HG03457 (cell line): ENCODE measurements at regions not wholly inside any gene's neighbourhood (a gene's known extent, or its start where the extent isn't known, plus 50 kb on each side); places are given as distances from the start of the nearest gene placed in this dataset.
"Not testable (repeated sequence)": the region's sequence is repeated elsewhere in the genome, so short reads cannot be mapped to it uniquely, and the experiment has no call there.

ENCODE experiments used
- ATAC-seq: cut with Tn5 transposase; IDR thresholded peaks from one replicate; pipeline ENCODE4 v1.9.1; 2021; ENCODE audit warnings: moderate number of reproducible peaks; ENCODE audit not compliant: unreplicated experiment

DNA sequence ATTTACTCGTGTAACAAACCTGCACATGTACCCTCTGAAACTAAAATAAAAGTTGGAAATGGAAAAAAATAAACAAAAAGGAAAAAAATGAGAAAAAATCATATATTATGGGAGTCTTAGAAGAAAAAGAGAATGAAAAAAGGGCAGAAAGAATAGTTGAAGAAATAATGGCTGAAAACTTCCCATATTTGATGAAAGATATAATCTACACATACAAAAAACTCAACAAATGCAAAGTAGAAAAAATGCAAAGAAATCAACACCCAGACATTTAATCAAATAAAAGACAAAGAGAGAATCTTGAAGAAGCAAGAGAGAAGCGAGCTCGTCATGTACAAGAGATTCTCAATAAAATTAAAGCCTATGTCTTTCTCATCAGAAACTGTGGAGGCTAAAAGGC lies 73.8 kb downstream of the SLC25A46 start:
- ATAC-seq: no peak

DNA sequence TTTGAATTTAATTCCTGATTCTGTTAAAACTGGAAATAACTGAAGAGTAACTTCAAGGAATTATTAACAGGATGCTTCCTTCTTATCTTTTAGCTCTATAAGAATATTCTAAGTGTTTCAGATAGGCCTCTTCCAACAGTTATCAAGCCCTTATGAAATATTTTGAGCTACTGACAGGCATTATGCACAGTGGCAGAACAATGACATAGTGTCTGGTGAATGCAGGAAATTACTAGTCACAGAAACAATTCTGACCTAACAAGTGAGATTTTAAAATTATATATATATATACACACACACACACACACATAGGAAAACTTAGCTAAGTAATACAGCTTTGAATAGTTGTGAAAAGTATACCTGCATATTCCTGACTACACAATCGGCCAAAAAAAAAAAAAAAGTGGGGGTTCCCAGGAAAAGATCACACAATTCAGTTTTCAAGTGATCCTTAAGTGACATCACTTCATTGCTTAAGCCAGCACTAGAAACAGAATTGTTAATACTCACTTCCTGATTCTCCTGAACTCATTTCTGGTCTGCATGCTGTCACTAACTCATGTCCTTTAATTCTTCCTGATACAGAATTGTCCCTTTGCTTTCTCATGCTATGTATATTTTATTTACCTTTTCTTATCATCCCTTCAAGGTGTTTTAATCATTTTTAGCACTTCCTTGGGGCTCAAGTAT lies 77.3 kb downstream of the SLC25A46 start:
- no peak for ATAC-seq

DNA sequence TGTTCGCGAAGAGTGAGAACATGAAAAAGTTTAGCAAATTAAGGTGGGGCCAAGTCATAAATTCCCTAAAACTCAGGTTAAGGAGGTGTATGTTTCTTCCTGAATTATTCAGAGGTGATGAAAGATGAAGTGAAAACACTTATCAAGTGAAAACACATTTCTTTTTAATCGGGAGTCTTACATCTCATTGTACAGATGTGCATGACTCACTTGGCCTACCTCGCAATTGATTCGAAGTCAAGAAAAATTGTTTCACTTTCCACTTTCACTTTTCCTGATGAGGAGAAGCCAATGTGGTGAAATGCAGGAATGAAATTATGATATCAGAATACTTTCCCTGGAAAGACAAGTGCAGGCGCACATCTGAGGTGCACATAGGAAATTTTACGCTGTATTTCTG lies 78.7 kb downstream of the SLC25A46 start:
- no peak for ATAC-seq

DNA sequence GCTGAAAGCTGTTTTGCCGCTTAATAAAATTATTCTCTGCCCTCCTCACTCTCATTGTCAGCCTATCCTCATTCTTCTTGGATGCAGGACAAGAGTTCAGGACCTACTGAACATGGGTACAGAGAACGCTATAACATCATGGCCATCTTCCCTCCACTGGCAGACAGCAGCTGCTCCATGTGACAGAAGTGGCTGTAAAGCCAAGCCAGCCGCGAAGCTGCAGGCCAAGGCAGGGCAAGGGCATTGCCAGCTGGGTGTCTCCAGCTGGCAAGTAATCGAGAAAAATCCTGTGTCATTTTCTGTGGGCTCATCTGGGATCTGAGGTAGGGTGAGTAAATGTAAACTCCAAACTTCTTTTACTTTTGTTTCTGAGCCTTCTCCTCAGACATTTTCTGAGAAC lies 84.8 kb downstream of the SLC25A46 start:
- no peak for ATAC-seq

DNA sequence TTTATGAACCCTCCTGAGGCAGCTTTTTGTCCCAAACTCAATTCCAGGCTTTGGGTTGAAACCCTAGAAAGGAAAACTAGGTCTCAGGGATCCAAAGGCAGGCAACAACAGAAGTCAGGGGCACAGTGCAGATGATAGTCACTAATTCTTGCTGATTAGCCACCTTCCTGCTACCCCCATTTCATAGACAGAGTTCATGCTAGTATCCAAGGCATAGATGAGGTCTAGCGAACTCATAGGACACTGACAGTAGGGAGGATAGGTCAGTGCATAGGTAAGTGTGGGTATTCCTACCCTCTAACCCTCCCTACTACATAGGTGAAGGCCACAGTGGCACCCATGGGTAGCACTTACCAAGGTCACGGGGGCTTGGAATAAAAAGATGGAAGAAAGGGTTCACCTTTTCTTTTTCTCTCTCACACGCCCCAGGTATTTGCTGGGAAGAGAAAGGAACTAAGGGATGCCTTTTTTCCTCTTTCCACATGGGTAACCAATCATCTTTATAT lies 86.2 kb downstream of the SLC25A46 start:
- no peak for ATAC-seq

DNA sequence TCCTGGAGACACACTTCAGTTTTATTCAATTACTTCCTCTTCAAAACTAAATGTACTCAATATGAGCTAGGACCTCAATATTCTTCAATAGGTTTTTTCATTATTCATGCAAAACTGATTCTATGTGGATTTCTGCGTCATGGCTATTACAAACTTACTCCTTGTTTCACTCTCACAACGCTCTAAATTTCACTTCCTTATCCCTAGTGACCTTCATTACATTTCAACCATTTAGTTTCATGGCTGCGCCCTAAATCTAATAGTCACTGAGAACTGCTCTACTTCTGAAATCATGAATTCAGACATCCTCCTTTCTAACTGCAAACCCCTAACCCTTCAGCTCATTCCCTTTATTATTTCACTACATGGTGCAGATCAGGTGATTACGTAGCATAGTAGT lies 93.9 kb downstream of the SLC25A46 start:
- no peak for ATAC-seq

DNA sequence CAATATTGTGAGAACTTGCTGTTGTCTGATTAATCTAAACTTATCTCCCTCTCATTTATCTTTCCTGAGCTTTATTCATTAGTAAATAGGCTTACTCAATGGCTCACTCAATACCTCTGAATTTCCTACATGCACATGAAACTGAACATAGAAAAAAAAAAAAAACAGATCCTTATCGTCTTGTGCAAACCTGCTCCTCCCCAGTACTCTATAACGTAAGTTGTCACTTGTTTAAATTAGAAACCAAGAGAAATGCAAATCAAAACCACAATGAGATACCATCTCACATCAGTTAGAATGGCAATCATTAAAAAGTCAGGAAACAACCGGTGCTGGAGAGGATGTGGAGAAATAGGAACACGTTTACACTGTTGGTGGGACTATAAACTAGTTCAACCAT lies 96.1 kb downstream of the SLC25A46 start:
- peak; percentile 52 for ATAC-seq

DNA sequence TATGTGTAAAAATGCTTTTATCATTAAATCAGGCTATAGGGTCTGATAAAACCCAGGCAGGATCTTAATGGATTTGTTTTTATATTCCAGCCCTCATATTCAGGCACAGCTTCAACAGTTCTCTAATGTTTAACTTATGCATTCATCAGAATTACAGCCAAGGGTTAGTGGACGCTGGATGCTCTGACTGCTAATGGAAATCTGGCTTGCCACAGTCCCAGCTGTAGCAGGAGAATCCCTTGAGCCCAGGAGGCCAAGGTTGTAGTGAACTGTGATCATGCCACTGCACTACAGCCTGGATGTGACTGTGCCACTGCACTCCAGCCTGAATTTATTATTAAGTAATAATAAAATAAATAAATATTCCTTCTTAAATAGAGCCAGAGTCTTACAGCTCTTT lies 98.0 kb downstream of the SLC25A46 start:
- no peak for ATAC-seq

DNA sequence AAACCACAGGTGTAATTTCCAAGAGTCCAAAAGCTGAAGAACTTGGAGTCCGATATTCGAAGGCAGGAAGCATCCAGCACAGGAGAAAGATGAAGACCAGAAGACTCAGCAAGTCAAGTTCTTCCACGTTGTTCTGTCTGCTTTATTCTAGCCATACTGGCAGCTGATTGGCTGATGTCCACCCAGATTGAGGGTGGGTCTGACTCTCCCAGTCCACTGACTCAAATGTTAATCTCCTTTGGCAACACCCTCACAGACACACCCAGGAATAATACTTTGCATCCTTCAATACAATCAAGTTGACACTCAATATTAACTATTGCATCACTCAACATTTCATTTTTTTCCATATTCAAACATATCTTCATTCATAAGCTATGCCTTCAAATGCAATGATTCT lies 99.5 kb downstream of the SLC25A46 start:
- not testable (repeated sequence) for ATAC-seq

DNA sequence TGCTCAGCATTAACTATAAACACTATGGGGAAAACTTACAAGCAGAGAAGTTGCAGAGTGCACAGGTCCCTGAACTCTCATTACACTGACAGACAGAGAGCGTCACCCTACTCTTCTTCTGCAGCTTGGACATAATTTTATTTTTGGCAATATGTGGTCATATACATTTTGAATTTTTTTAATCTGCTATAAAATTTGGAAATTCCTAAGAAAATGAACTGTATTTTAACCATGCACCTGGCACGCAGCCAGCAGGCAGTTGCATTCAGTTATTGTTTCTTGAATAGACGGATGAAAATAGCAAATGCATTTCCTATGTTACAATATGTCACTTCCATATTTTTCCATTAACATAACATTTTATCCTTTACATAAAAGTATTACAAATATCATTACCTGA lies 100.2 kb downstream of the SLC25A46 start:
- ATAC-seq: no peak

DNA sequence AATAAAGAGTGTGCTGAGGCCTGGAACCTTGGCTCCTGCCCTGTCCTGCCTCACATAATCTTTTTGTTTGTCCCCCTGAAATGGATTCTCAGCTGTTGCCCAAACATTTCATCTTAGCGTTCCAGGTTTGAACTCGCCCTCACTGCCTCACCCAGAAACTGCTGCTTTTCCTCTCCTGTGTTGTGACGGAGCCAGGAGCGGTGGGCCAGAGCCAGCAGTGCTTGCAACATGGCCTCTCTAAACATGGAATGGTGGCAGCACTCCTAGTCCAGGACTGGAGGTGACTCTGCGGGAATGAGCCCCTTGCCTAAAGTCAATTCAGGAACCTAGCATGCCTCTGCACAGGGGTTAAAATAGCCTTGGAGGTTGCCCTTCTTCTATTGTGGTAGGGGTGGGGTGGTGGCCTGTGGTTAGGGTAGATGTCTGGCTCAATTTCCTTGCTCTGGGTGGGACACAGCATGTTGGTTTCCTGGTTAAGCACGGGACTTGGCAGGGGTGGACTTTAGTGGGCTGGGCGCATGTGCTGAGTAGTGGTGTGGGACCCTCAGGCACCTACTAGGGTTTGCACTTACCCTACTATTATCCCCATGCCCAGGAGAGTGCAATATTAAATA lies 101.6 kb downstream of the SLC25A46 start:
- no peak for ATAC-seq

DNA sequence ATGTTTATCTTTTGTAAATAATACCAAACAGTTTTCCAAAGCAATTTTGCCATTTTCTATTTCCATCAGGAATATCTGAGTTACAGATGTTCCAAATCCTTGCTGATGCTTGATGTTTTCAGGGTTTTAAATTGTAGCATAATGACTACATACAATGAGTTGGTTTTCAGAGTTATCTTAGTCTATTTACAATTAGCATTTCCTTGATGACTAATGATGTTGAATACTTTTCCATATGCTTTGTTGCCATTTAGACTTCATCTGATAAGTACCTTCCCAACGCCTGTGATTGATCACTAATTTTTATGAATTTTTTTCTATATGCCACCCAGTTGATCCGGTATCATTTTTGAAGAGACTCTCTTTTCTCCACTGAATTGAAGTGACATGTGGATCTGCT lies 102.3 kb downstream of the SLC25A46 start:
- ATAC-seq: no peak

DNA sequence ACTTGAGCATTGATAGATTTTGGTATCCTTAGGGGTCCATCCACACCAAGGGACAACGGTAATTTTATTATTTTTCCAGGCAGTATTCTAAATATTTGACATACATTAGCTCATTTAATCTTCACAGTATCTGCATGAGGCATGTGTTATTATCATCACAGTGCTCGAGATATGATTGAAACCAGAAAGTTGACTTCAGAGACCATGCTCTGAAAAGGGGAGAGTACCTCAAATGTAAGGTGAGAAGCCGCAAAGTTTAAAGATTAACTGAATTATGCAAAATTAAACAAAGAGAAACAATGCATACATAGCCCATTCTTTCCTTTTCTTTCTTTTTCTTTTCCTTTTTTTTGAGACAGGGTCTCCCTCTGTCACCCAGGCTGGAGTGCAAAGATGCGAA lies 104.1 kb downstream of the SLC25A46 start:
- ATAC-seq: no peak

DNA sequence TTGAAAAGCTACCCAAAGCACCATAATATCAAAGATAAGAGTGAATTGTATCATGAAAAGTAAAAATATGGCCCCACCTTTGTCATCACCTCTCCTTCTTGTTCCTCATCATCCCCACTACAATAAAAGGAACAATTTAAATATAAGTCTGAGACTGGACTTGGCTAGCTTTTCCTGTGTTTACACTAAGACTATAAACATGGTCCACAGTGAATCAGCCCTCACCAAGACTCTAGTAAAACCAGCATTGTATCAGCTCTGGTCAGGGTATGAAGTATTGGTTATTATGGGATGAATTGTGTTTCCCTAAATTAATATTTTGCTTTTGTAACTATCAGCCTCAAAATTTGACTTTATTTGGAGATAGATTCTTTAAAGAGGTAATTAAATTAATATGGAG lies 105.4 kb downstream of the SLC25A46 start:
- ATAC-seq: no peak

DNA sequence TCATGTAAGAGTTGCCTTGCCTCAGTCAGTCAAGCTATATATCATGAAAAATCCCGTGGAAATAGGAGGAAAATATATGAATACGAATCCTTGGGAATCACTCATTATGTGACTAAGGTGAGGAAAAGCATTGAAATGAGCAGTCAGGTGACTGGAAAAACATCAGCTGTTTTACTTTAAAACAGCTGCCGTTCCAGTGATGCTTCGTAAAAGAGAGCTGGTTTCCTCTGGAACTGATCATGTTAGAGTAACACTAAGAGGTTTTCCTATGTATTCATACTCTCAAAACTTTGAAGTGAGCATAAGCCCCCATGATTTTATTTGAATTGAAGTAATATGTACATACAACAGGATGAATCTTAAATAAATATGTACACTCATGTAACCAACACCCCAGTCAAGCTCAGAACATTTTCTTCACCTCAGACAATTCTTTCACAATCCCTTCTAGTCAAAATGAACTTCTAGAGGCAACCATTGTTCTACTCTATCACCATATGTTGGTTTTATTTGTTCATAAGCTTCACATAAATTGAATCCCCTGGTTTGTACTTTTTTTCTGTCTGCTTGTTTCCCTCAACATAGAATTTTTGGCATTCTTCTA lies 107.7 kb downstream of the SLC25A46 start:
- no peak for ATAC-seq

DNA sequence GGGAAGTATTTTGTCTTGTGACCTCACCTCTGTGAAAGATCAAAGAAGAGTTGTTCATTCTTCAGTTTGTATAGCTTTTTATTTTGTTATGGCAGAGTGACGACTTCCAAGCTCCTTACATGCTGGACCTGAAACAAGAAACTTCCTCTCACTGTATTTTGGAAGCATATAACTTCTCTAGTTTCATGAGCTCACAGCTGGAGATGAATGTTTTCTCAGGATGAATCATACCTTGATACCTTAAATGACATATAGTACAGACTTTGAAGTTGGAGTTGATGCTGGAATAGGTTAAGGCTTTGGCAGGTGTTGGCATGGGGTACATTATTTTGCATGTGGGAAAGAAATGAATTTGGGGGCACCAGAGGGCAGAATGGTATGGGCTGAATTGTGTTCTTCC lies 112.5 kb downstream of the SLC25A46 start:
- no peak for ATAC-seq

DNA sequence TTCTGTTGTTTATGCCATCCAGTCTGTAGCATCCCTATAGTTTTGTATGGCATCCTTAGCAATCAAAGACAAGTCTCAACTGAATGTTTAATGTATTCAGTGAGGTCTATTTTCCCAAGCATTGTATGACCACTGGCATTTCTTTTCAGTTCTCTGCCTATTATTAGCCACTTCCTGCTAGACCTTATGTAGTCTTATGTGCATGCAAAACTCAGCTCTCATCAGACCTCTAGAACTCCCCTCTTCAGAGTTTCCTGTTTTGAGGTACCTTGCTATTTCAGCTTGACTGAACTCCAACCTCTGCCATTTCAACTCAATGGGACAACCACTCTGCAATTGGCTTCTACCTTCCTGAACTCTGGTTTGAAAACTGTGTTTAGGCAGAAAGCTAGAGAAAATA lies 113.2 kb downstream of the SLC25A46 start:
- ATAC-seq: peak; percentile 99

DNA sequence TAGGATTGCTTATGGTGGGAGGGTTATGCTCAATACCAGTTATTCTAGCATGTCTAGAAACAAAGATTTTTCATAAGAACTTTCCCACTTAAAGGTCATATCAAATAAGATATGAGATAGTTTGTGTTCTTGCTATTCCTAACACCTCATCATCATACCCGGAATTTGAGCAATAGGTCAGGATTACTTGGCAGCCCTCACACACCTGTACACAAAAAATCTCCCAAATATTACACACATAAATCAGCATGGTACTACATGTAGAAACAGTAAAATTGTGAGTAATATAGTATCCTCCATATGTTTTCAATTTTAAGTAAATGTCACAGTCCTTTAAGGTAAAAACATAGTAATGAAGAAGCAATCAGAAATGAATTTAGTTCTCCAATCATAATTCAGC lies 113.7 kb downstream of the SLC25A46 start:
- ATAC-seq: no peak

DNA sequence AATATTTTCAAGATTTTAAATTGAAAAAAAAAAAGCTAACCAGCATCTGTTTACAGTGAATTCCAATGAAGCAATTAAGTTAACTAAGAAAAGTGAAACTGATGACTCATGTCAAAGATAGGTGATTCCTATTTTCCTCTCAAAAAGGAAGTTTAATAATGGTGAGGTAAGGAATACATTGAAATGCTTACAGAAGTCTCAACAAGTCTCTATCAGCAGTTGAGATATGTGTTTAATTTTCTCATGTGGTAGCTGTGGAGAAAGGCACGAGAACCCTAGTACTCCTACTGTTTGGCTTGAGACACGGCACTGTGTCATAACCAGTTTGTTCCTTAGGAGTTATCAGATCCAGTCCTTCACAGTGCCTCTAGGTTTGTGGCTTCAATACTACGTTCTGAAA lies 114.5 kb downstream of the SLC25A46 start:
- ATAC-seq: no peak

DNA sequence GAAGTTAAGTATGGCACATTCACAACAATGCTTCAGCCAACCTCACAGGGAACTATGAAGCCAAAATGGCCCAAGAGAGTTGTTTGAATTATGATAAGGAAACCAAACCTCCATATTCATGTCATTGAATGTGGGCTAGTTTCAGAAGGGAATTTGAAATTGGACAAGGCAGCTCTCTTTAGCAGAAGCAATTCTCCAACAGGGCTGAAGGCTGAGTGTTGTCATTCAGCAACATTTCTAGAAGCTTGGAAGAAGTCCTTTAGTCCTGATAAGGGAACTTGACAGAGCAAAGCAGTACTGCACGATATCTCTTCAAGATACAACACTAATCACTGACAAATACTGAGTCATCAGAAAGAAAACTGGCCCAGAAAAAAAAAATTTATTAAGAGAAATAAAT lies 115.4 kb downstream of the SLC25A46 start:
- no peak for ATAC-seq

DNA sequence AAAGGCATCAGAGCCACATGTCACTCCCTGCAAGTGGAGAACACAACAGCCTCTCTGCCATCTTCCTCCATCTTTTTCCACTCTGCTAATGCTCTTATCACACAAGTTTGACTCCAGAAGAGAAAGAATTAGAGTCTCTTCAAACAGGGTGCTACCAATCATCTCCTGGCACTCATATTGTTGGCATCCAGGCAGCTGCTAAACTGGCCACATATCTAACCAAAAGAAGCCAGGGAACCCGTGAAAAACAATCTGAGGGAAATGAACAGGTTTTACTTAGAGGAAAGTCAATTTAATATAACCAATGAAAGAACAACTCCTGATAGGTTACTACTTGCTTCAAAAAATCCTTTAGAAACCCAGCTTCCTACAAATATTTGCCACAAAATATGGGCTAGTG lies 117.2 kb downstream of the SLC25A46 start:
- ATAC-seq: no peak

DNA sequence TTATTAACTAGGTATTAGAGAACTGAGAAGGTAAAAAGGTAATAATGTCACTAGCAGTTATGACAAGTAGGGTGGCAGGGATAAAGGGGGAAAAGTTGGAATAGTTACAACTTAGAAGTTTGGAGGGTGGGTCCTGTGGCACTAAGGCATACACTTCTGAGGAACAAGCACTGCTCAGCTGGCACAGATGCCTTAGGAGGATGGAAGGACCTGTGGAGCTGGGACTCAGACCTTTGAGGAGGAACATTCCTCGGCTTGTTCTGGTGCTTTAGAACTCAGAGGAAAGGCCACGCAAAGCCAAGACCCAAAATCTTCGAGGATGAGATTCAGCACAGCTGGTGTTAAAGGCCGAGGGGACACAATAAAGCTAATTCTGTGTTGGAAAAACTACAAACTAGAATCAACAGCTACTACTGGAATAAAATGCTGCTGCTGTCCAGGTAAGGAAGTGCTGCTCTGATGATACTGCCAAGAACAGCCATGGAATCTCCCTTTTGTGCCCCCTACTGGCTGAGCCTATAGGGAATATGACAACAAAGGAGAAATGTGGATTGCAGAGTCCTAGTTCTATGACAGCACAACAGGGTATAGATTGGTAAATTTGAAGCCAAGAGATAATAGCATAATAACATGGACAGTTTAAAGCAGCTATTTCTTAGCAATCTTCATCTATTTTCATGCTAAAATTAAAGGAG lies 126.7 kb downstream of the SLC25A46 start:
- no peak for ATAC-seq
